ENCODE measurements at regions not wholly inside any gene's neighbourhood (a gene's known extent, or its start where the extent isn't known, plus 50 kb on each side); places are given as distances from the start of the nearest gene placed in this dataset.

DNA sequence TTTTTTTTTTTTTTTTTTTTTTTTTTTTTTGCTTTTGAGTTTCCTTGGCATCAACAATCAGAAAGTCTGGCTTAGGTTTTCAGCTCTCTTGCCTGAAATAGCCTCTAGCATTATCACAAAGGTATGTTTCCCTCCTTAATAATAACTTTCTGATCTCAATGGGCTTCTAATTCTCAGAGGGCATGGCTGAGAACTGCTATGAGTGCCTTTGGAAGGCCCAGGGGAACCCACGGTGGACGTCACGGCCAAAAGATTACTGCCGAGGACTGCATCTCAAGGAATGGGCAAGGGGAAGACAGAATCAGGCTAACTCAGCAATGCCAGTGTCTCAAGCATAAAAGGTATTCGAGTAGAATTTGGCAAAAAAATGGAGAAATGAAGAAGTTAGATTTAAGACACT is 73.2 kb upstream of the SLC14A2 start:
- no peak for TF ChIP-seq CTCF (optimal IDR thresholded peaks at IDR 0.05 in 1 of 3, IDR thresholded peaks at IDR 0.05 in 1 of 3, conservative IDR thresholded peaks at IDR 0.05 in 1 of 3; ENCODE audit: extremely low read depth in 1 of 3, insufficient read depth in 2 of 3, low read length in 3 of 3)
- TF ChIP-seq EZH2 (IDR thresholded peaks at IDR 0.05; ENCODE audit: low read length) = no peak
